ENCODE measurements at regions not wholly inside any gene's neighbourhood (a gene's known extent, or its start where the extent isn't known, plus 50 kb on each side); places are given as distances from the start of the nearest gene placed in this dataset.

DNA sequence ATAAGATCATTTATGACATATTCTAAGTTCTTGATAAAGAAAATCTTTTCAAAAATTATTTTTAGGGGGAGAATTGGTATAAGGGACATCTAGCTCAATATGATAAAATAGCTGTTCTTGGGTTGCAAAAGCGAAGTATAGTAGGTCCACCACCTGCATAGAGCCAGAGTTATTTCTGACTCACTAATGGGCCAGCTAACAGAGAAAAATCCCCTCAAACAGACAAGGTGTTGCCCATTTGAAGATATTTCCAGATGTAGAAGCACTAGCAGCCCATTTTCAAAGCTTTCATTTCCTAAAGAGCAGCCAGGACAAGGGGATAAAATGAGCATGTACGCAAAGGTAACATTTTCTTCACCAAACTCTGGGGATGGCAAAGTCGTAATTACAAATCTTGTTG lies 165.7 kb upstream of the FN1 start:
- H3K4me3 ChIP-seq = no peak overlapping the region
- no peak overlapping the region for H3K27ac ChIP-seq
- DNase-seq = no peak
- 78 to 85% methylated on average over 3 of the region's 3 CpGs for WGBS, 2 donors
- H3K36me3 ChIP-seq = no peaks in the 10 kb centered on the region
- H3K9me3 ChIP-seq = no peaks in the 10 kb centered on the region
- TF ChIP-seq, protein P1, sequence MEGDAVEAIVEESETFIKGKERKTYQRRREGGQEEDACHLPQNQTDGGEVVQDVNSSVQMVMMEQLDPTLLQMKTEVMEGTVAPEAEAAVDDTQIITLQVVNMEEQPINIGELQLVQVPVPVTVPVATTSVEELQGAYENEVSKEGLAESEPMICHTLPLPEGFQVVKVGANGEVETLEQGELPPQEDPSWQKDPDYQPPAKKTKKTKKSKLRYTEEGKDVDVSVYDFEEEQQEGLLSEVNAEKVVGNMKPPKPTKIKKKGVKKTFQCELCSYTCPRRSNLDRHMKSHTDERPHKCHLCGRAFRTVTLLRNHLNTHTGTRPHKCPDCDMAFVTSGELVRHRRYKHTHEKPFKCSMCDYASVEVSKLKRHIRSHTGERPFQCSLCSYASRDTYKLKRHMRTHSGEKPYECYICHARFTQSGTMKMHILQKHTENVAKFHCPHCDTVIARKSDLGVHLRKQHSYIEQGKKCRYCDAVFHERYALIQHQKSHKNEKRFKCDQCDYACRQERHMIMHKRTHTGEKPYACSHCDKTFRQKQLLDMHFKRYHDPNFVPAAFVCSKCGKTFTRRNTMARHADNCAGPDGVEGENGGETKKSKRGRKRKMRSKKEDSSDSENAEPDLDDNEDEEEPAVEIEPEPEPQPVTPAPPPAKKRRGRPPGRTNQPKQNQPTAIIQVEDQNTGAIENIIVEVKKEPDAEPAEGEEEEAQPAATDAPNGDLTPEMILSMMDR (IDR thresholded peaks at IDR 0.05) = no peak
- TF ChIP-seq POLR2A (IDR thresholded peaks at IDR 0.05) = no peak
- no peaks in the 10 kb centered on the region for H3K27me3 ChIP-seq
- intact Hi-C loops (cut with DNase I) = no loop called here
- no peaks in the 10 kb centered on the region for H3K4me1 ChIP-seq

DNA sequence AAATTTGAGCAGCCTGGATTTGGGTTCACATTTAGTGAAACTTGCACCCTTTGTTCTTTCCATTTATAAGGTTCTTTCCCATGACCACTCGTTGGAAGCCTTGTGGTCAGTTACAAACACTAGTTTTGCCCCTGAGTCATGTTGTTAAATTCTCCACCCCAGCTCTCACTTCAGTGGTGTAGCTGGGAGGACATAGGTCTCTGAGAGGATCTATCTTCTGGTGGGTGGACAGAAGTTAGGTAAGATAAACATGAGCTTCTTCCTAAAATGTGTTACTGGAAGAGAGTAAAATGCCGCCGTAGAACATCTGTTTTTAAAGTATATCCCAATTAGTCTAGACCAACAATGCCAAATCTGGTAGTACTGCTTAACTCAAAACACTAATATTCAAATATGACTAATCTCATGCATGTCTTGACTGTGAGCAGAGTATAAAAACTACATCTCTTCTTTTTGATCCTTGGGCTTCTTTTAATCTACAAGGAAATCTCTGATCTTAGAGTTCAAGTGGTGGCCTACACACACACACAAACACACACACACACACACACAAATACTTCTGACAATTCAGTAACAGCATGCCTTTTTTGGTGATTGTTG lies 162.6 kb upstream of the FN1 start:
- DNase-seq = no peak
- Histone ChIP-seq H3K9me3 (no peaks in the 10 kb centered on the region), H3K27ac (no peak overlapping the region), H3K36me3 (no peaks in the 10 kb centered on the region), H3K4me1 (no peaks in the 10 kb centered on the region), H3K27me3 (no peaks in the 10 kb centered on the region), H3K4me3 (no peak overlapping the region)
- intact Hi-C loops (cut with DNase I) = no loop called here
- no peak for TF ChIP-seq POLR2A (IDR thresholded peaks at IDR 0.05)
- TF ChIP-seq, protein P1 (IDR thresholded peaks at IDR 0.05) = no peak
- 34 to 67% methylated on average over 3 of the region's 3 CpGs for WGBS, 2 donors

DNA sequence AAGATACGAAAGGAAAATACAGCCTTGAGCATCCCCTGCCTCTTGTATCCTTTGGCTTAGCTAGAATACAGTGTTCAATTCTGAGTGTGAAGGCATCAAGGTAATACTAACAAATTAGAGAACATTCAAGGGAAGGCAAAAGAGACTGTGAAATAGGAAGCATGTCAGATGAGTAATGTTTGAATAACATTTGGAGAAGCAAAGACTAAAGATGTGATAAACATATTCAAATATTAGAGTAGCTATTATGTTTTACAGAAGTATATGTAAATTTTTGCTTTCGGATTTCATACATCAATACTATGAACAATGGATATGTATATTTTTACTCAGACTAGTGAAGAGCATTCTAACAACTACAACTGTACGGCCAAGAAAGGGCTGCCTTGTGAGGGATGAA lies 161.7 kb upstream of the FN1 start:
- H3K27me3 ChIP-seq = no peaks in the 10 kb centered on the region
- WGBS, 2 donors = 89 to 93% methylated on average over 3 of the region's 3 CpGs
- no peak for TF ChIP-seq POLR2A (IDR thresholded peaks at IDR 0.05)
- TF ChIP-seq, protein P1 (IDR thresholded peaks at IDR 0.05) = no peak
- H3K4me1 ChIP-seq = no peaks in the 10 kb centered on the region
- no peak overlapping the region for H3K4me3 ChIP-seq
- no peak for DNase-seq
- H3K9me3 ChIP-seq = no peaks in the 10 kb centered on the region
- no peak overlapping the region for H3K27ac ChIP-seq
- intact Hi-C loops (cut with DNase I) = no loop called here
- no peaks in the 10 kb centered on the region for H3K36me3 ChIP-seq

DNA sequence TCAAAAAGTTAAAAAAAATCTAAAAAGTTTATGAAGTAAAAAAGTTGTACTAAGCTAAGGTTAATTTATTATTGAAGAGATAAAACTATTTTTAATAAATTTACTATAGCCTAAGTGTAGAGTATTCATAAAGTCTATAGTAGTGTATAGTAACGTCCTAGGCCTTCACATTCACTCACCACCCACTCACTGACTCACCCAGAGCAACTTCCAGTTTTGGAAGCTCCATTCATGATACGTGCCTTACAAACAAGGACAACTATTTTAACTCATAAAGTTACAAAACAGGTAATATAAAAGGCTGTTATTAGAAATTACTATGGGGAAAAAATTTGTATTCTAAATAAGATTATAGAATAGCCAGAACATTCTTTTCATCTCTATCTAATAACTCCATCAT lies 158.9 kb upstream of the FN1 start:
- WGBS, 2 donors = 12 to 23% methylated on average over 2 of the region's 2 CpGs
- H3K9me3 ChIP-seq = no peaks in the 10 kb centered on the region
- TF ChIP-seq POLR2A (IDR thresholded peaks at IDR 0.05) = no peak
- TF ChIP-seq, protein P1 (IDR thresholded peaks at IDR 0.05) = no peak
- no peaks in the 10 kb centered on the region for H3K36me3 ChIP-seq
- no peak overlapping the region for H3K4me3 ChIP-seq
- intact Hi-C loops (cut with DNase I) = no loop called here
- no peak for DNase-seq
- no peaks in the 10 kb centered on the region for H3K27me3 ChIP-seq
- H3K4me1 ChIP-seq = no peaks in the 10 kb centered on the region
- H3K27ac ChIP-seq = no peak overlapping the region

DNA sequence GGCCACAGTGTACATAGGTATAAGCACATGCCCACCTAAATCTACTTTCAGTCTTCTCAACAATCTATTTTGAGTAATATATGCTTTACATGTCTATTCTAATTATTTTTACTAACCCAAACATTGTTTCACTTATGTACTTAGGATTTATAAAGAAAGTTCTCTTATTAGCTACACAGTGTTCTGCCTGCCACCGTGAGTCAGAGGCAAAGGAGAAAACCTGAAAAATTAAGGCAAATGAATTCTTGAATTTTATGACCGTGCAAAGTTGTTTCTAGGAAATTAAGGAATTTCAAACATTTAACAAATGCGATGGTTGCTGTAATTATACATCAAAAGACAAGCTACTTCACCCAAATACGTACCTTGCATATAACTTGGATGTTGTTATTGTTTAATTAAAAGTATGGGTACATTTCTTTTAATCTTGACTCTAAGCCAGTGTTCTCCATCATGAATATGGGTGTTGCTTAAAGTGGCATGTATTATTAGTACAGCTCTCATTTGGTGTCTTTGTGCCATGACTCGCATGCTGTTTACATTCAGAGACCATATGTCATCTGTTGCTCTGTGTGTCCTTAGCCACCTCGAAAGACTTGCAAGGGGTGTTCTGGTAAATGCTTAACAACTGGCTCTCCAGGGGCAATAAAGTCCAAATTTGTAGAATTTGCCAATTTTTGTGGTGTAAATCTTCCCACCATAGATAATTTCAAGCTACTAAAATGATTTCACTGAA lies 154.3 kb upstream of the FN1 start:
- WGBS, 2 donors = 80 to 85% methylated on average over 6 of the region's 6 CpGs
- no peak overlapping the region for H3K27ac ChIP-seq
- no peaks in the 10 kb centered on the region for H3K4me1 ChIP-seq
- intact Hi-C loops (cut with DNase I) = no loop called here
- H3K4me3 ChIP-seq = no peak overlapping the region
- H3K9me3 ChIP-seq = no peaks in the 10 kb centered on the region
- H3K36me3 ChIP-seq = no peaks in the 10 kb centered on the region
- no peaks in the 10 kb centered on the region for H3K27me3 ChIP-seq
- TF ChIP-seq POLR2A (IDR thresholded peaks at IDR 0.05) = no peak
- TF ChIP-seq, protein P1 (IDR thresholded peaks at IDR 0.05) = no peak
- DNase-seq = no peak
